HG03095 (cell line): ENCODE measurements at regions not wholly inside any gene's neighbourhood (a gene's known extent, or its start where the extent isn't known, plus 50 kb on each side); places are given as distances from the start of the nearest gene placed in this dataset.
"Not testable (repeated sequence)": the region's sequence is repeated elsewhere in the genome, so short reads cannot be mapped to it uniquely, and the experiment has no call there.

Experiments used
- ATAC-seq: cut with Tn5 transposase; IDR thresholded peaks from one replicate; pipeline ENCODE4 v1.9.1; 2021; ENCODE audit warnings: moderate library complexity; ENCODE audit not compliant: unreplicated experiment

DNA sequence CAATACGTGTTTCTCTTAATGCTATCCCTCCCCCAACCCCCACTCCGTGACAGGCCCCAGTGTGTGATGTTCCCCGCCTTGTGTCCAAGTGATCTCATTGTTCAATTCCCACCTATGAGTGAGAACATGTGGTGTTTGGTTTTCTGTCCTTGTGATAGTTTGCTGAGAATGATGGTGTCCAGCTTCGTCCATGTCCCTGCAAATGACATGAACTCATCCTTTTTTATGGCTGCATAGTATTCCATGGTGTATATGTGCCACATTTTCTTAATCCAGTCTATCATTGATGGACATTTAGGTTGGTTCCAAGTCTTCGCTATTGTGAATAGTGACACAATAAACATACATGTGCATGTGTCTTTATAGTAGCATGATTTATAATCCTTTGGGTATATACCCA lies 52.5 kb downstream of the KIAA0408 start:
- not testable (repeated sequence) for ATAC-seq

GRCh38 chr6:127406122-127406521 lies 53.1 kb downstream of the KIAA0408 start:
- no peak for ATAC-seq

DNA sequence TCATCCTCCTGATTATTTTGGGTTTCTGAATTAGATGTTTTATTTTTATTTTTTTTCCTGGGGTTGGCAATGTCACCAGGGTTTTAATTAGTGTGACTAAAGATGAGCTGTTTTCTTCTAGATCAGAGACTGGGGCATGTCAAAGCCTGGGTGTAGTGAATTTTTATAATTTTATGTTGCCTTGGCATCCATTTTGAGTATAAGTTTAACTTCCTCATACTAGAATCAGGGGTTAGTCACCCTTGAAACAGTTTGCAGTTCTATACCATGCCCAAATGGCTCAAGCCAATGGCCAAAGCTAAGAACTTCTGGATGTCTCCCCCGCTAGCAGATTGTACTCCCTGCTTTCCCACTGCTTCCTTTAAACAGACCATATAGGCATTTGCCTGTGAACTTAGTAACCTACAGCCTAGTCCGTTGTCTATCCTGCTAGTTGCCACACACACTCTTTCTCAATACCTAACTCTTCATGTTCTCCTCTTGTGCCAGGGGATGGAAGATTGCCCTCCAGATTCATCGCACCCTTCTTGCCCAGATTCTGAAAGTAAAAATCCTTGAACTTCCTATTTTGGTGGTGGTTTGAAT lies 54.5 kb downstream of the KIAA0408 start:
- no peak for ATAC-seq

DNA sequence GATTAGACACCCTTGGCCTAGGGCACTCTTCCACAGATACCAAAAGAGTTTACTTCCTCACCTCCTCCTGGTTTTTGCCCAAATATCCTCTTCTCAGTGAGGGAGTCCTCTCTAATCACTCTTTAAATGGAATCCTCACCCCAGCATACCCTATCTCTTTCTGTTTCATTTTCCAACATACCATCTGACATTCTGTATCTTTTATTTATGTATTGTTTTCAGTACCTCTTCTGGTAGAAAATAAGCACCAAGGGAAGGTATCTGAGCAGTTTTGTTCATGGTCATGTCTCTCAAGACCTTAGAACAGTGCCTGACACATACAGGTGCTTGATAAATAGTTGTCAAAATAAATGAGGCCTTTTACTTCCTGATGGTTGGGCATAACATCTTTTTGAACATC lies 55.1 kb downstream of the KIAA0408 start:
- peak; percentile 76 for ATAC-seq

DNA sequence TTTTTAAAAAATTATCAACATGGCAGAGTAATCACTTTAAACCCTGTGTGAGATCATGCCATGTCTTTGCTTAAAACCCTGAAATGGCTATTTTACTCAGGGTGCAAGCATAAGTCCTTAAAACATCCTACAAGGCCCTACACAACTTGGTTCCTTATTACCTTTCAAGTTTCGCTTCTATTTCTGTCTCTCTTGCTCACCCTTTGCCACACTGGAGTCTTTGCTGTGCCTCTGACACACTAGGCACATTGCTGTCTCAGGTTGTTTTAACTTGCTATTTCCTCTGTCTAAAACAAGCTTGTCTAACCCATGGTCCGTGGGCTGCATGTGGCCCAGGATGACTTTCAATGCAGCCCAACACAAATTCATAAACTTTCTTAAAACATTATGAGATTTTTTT lies 55.6 kb downstream of the KIAA0408 start:
- ATAC-seq: peak; percentile 72

DNA sequence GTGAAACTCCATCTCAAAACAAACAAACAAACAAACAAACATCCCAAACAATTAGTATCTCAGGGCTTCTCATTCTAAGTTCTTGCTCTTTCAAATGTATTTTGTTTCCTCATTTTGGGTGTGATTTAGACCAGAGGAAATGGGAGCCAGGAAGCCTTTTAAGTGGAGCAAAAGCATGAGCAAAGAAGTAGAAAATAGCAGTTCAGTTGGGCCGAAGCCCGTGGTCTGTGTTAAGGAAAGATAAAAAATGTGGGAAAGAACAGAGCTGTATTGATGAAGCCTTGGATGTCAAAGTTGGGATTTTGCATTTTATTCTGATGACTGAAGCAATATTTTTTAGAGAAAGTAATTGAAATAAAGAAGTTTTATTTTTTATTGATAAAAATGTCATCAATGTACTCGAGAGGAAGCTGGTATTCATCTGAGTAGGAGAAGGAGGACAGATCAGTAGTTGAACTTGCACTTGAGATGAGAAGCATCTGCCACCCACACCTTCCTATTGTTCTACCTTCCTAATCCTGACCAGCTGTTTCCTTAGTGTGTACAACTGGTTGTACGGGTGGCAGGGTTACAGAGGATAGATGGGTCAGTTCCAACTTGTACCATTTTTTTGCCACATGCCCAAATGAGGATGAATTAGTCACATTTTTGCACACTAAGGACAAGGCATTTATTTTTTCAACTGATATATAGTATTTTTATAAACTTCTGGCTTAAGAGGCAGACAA lies 56.1 kb downstream of the KIAA0408 start:
- no peak for ATAC-seq

DNA sequence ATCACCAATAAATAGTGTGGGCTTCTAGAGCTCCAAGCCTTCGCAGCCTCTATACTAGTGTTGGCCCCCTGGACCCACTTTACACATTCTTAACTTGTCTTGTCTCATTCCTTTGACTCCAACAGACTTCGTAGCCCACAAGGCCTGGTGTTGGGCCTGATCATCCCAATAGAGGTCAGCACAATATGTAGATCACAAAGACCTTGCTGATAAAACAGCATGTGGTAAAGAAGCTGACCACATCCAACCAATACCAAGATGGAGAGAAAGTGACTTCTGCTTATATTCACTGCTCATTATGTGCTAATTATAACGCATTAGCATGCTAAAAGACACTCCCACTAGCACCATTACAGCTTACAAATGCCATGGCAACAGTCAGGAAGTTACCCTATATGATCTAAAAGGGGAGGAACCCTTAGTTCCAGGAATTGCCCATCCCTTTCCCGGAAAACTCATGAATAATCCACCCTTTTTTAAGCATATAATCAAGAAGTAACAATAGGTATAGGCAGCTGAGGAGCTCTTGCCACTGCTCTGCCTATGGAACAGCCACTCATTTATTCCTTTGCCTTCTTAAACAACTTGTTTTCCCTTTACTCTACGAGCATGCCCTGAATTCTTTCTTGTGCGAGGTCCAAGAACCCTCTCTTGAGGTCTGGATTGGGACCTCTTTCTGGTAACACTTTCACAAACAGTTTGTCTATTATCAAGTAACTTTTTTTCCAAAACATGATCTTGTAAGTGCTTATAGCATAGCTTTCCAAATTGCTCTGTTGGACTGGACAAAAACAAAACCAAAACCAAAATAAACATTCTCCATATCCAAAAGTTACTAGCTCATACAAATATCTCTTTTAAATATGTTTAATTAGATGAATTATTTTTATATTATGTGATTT lies 54.6 kb upstream of the ECHDC1 start:
- no peak for ATAC-seq

DNA sequence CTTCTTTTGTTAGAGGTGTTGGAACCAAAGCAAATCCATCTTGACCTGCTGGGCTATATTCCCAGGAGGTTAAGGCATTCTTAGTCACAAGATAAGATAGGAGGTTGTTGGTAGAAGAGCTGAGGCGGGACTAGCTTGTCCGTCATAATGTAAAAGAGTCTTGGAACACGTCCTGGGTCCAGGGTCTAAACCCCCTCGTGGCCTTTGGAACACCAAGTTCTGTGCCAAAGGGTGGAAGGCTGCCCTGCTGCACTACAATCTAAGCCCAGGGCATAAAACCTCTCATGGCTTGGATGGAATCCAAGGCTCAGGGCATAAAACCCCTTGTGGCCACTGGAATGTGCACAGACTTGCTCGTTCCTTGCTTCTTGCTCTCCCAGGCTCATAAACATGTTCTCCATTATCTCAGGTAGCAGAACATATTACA lies 53.8 kb upstream of the ECHDC1 start:
- not testable (repeated sequence) for ATAC-seq
